Trophoblast cell (in vitro differentiated cells and primary cell): ENCODE measurements at regions not wholly inside any gene's neighbourhood (a gene's known extent, or its start where the extent isn't known, plus 50 kb on each side); places are given as distances from the start of the nearest gene placed in this dataset.
A peak's percentile ranks its signal among the peaks of the same experiment; 100 is the strongest.

Experiments
- DNase-seq, 2 donors: peaks; one replicate each; pipeline ENCODE4 v3.0.0-alpha.2; 2016
- H2AFZ ChIP-seq: 2 replicates; pipeline ENCODE4 v1.6.1; 2013; ENCODE audit warnings: low read length, moderate library complexity, mild to moderate bottlenecking; ENCODE audit not compliant: insufficient read depth, poor library complexity
- H2AK5ac ChIP-seq: 2 replicates; pipeline ENCODE4 v1.6.1; 2013; ENCODE audit warnings: mild to moderate bottlenecking, low read length
- H2BK120ac ChIP-seq: 2 replicates; pipeline ENCODE4 v1.6.1; 2013; ENCODE audit warnings: low read length, mild to moderate bottlenecking, moderate library complexity; ENCODE audit not compliant: insufficient read depth, poor library complexity
- H2BK12ac ChIP-seq: 2 replicates; pipeline ENCODE4 v1.6.1; 2013; ENCODE audit warnings: mild to moderate bottlenecking, low read length, moderate library complexity
- H2BK5ac ChIP-seq: 2 replicates; pipeline ENCODE4 v1.6.1; 2013; ENCODE audit warnings: low read length, low read depth, moderate library complexity, mild to moderate bottlenecking; ENCODE audit not compliant: poor library complexity
- H3K14ac ChIP-seq: 2 replicates; pipeline ENCODE4 v1.6.1; 2013; ENCODE audit warnings: mild to moderate bottlenecking, low read length
- H3K18ac ChIP-seq: 2 replicates; pipeline ENCODE4 v1.6.1; 2013; ENCODE audit warnings: mild to moderate bottlenecking, low read length
- H3K23ac ChIP-seq: 2 replicates; pipeline ENCODE4 v1.6.1; 2013; ENCODE audit warnings: low read length
- H3K27ac ChIP-seq: 2 replicates; pipeline ENCODE4 v1.5.1; 2013; ENCODE audit warnings: low read depth, mild to moderate bottlenecking, inconsistent platforms, low read length, moderate library complexity
- H3K27me3 ChIP-seq: 2 replicates; pipeline ENCODE4 v1.6.1; 2013; ENCODE audit warnings: inconsistent platforms, mild to moderate bottlenecking, low read length, moderate library complexity; ENCODE audit not compliant: insufficient read depth
- H3K36me3 ChIP-seq, 2 experiments: 1 replicate in 1 of 2; 2 replicates in 1 of 2; pipeline ENCODE4 v1.6.1; 2013; ENCODE audit warnings: low read length in 2 of 2, mild to moderate bottlenecking in 2 of 2, moderate library complexity in 1 of 2; ENCODE audit not compliant: insufficient read depth in 2 of 2, control insufficient read depth in 1 of 2
- H3K4ac ChIP-seq: 2 replicates; pipeline ENCODE4 v1.6.1; 2013; ENCODE audit warnings: low read depth, mild to moderate bottlenecking, low read length, moderate library complexity
- H3K4me1 ChIP-seq, 2 experiments: 1 replicate in 1 of 2; 2 replicates in 1 of 2; pipeline ENCODE4 v1.6.1; 2013; ENCODE audit warnings: low read length in 2 of 2, mild to moderate bottlenecking in 2 of 2, moderate library complexity in 1 of 2; ENCODE audit not compliant: insufficient read depth in 2 of 2, control insufficient read depth in 1 of 2
- H3K4me2 ChIP-seq: 2 replicates; pipeline ENCODE4 v1.6.1; 2013; ENCODE audit warnings: inconsistent platforms, mild to moderate bottlenecking, low read length, moderate library complexity
- H3K4me3 ChIP-seq: 2 replicates; pipeline ENCODE4 v1.5.1; 2013; ENCODE audit warnings: mild to moderate bottlenecking, low read depth, low read length, inconsistent platforms
- H3K79me1 ChIP-seq: one replicate; pipeline ENCODE4 v1.6.1; 2013; ENCODE audit warnings: low read length
- H3K79me2 ChIP-seq: 2 replicates; pipeline ENCODE4 v1.6.1; 2013; ENCODE audit warnings: low read length, mild to moderate bottlenecking; ENCODE audit not compliant: control insufficient read depth, insufficient read depth, poor library complexity
- H3K9ac ChIP-seq: 2 replicates; pipeline ENCODE4 v1.6.1; 2013; ENCODE audit warnings: mild to moderate bottlenecking, low read length
- H3K9me3 ChIP-seq: 2 replicates; pipeline ENCODE4 v1.6.1; 2013; ENCODE audit warnings: low read depth, mild to moderate bottlenecking, control low read depth, inconsistent platforms, low read length; ENCODE audit not compliant: insufficient read depth
- H4K12ac ChIP-seq: 2 replicates; pipeline ENCODE4 v1.6.1; 2013; ENCODE audit warnings: low read depth, mild to moderate bottlenecking, low read length, moderate library complexity
- H4K8ac ChIP-seq: 2 replicates; pipeline ENCODE4 v1.6.1; 2013; ENCODE audit warnings: low read depth, mild to moderate bottlenecking, low read length, moderate library complexity
- H4K91ac ChIP-seq: one replicate; pipeline ENCODE4 v1.6.1; 2013; ENCODE audit warnings: low read depth, mild to moderate bottlenecking, low read length, moderate library complexity
- WGBS: extraction: QIAGEN DNeasy Blood & Tissue Kit; methylation state at CpG from one replicate; pipeline ENCODE4 v1.1.7; 2013; ENCODE audit warnings: missing lambda C conversion rate; ENCODE audit not compliant: insufficient read length, insufficient coverage; ENCODE audit errors: extremely low coverage; 5-methylcytosine and 5-hydroxymethylcytosine counted together

DNA sequence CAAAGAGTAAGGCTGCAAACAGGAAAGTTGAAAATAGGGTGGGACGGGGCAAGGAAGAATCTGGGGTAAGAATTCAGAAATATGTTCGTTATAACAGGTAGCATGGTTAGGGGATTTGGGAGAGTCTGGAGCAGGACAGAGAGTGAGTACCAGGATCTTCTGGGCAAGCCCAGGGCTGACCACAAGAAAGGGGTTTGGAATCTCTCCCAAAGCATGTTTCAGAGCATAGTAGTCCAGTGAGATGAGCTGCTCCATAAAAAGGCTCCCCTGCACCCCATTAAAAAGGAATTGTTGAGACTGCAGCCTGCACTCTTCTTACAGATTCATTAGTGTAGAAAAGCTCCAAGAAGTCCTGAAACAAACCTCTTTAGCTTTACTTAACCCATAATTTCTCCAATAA, 291.1 kb downstream of the MTX2 start:
- no peak overlapping the region for H4K12ac ChIP-seq
- WGBS: no CpG with 5 or more reads among the region's 2 CpGs

DNA sequence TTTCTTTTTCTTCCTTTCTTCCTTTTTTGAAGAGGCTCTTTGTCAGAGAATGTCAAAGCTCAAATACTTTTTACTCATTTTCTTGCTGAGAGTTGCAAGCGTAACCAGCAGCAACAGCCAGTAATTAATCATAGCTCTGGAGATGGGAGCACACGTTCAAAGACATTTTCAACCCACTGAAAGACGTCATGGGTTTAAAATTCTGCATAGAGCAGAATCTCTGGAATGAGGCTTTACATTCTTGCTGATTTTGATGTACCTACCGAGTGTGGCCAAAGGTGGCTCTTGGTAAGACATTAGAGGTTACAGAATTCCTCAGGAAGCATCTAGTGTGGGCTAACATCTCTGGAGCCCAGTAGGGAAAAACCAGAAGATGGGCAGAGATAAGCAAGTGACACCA, 292.5 kb downstream of the MTX2 start:
- Histone ChIP-seq H2BK12ac (no peak overlapping the region), H3K4me2 (no peak overlapping the region), H3K9me3 (no peaks in the 10 kb centered on the region), H3K27ac (no peak overlapping the region), H3K4me1 (no peaks in the 10 kb centered on the region), H3K27me3 (no peaks in the 10 kb centered on the region), H4K8ac (no peak overlapping the region), H3K4me3 (no peak overlapping the region), H4K12ac (no peak overlapping the region), H2AK5ac (no peak overlapping the region), H3K14ac (no peak overlapping the region), H3K79me2 (no peaks in the 10 kb centered on the region), H3K23ac (no peak overlapping the region), H2BK120ac (no peak overlapping the region), H3K36me3 (no peaks in the 10 kb centered on the region), H3K18ac (no peak overlapping the region), H2AFZ (no peak overlapping the region), H3K4ac (no peak overlapping the region), H4K91ac (no peak overlapping the region), H3K79me1 (no peaks in the 10 kb centered on the region), H2BK5ac (no peak overlapping the region), H3K9ac (no peak overlapping the region)
- WGBS: no CpG with 5 or more reads among the region's 4 CpGs
- peak; percentile 82 to 96 for DNase-seq

More for the DNA sequence above, 291.1 kb downstream of the MTX2 start:
- Histone ChIP-seq H3K4ac (no peak overlapping the region), H3K27me3 (no peaks in the 10 kb centered on the region), H3K18ac (no peak overlapping the region), H3K79me2 (no peaks in the 10 kb centered on the region), H3K36me3 (no peaks in the 10 kb centered on the region), H3K14ac (no peak overlapping the region), H3K23ac (no peak overlapping the region), H3K9ac (no peak overlapping the region), H3K4me1 (no peaks in the 10 kb centered on the region), H4K8ac (no peak overlapping the region), H4K91ac (no peak overlapping the region), H3K4me3 (no peak overlapping the region), H3K27ac (no peak overlapping the region), H2BK5ac (no peak overlapping the region), H3K79me1 (no peaks in the 10 kb centered on the region), H2BK12ac (no peak overlapping the region), H2AFZ (no peak overlapping the region), H2AK5ac (no peak overlapping the region), H3K4me2 (no peak overlapping the region), H3K9me3 (no peaks in the 10 kb centered on the region), H2BK120ac (no peak overlapping the region)
- no peak for DNase-seq

DNA sequence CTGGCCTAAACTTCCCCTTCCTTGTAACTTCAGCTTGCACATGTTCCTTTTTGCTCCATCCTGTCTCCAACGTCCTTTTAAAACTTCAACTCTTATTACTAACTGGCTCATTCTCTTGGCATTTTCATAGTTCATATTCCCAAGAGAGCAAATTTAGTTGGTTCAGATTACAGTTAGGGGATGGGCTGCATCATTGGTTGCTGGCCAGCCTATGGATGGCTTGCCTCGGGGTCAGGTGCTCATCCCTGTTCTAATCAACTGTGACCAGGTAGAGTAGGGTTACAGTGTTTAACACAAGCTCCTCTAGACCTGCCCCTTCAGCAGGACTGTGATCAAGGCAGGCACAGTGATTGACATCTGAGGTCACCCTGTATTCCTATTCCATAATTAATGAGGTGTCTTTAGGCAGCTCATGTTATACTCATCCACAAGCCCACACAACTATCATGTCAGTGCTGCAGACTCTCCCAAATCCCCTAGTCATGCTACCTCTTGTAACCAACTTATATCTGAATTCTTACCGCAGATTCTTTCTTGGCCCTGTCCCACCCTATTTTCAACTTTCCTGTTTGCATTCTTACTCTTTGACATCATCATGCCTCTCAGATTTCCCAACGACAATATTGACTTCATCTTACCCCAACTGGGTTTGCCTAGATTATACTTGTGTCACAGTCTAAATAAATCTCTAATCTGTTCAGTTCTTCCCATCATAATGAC, 293.3 kb downstream of the MTX2 start:
- no peak overlapping the region for H2AK5ac ChIP-seq
- H3K79me2 ChIP-seq: no peaks in the 10 kb centered on the region
- H2BK5ac ChIP-seq: no peak overlapping the region
- H3K4me1 ChIP-seq: no peaks in the 10 kb centered on the region
- H3K4me3 ChIP-seq: no peak overlapping the region
- WGBS: no CpG with 5 or more reads among the region's 4 CpGs
- H3K4me2 ChIP-seq: no peak overlapping the region
- H4K8ac ChIP-seq: no peak overlapping the region
- no peaks in the 10 kb centered on the region for H3K36me3 ChIP-seq
- no peak overlapping the region for H3K18ac ChIP-seq
- H3K27me3 ChIP-seq: no peaks in the 10 kb centered on the region
- peak; percentile 2 to 75 for DNase-seq
- no peak overlapping the region for H3K4ac ChIP-seq
- H3K27ac ChIP-seq: no peak overlapping the region
- no peak overlapping the region for H2BK12ac ChIP-seq
- H3K23ac ChIP-seq: no peak overlapping the region
- H3K14ac ChIP-seq: no peak overlapping the region
- H2AFZ ChIP-seq: no peak overlapping the region
- no peak overlapping the region for H4K91ac ChIP-seq
- H2BK120ac ChIP-seq: no peak overlapping the region
- no peaks in the 10 kb centered on the region for H3K79me1 ChIP-seq
- no peaks in the 10 kb centered on the region for H3K9me3 ChIP-seq
- H4K12ac ChIP-seq: no peak overlapping the region
- no peak overlapping the region for H3K9ac ChIP-seq

DNA sequence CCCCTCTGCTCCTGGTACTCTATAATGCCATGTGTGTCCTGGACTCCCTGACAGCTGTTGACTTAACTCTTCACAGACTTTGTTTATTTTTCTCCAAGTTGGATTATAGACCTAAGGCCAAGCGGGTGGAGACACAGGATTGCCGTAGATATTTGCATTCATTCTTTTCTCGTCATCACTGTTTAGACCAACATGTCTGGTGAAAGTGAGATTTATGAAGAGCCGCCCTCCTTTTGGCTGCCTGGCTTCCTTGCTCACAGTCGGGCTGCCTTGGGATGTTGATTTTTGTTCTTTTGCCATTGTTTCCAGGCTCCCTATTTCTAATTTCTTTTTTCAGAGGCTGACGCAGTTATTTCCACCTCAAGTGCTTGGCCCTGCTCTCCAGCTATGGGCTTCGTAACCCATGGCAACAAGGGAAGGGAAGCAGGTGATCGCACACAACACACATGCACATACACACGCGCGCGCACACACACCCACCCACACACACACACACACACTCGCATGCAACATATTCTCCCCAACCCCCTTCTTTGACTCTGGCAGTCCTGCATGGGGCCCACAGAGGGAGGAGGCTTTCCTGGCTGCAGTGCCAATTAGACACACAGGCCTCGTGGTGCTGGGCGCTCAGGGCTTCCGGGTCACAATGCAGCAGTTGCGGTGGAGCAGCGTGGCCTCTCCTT, 296.5 kb downstream of the MTX2 start:
- H3K4ac ChIP-seq: no peak overlapping the region
- no peaks in the 10 kb centered on the region for H3K27me3 ChIP-seq
- no peak overlapping the region for H3K18ac ChIP-seq
- no CpG with 5 or more reads among the region's 18 CpGs for WGBS
- H3K79me1 ChIP-seq: no peaks in the 10 kb centered on the region
- H3K9me3 ChIP-seq: no peaks in the 10 kb centered on the region
- no peak overlapping the region for H2BK12ac ChIP-seq
- H3K9ac ChIP-seq: no peak overlapping the region
- no peak overlapping the region for H4K8ac ChIP-seq
- H2BK5ac ChIP-seq: no peak overlapping the region
- H3K36me3 ChIP-seq: no peaks in the 10 kb centered on the region
- H2AFZ ChIP-seq: no peak overlapping the region
- H3K23ac ChIP-seq: no peak overlapping the region
- no peak for DNase-seq
- no peak overlapping the region for H2BK120ac ChIP-seq
- no peak overlapping the region for H4K91ac ChIP-seq
- no peak overlapping the region for H3K4me2 ChIP-seq
- no peak overlapping the region for H3K14ac ChIP-seq
- no peaks in the 10 kb centered on the region for H3K4me1 ChIP-seq
- H3K27ac ChIP-seq: no peak overlapping the region
- H3K79me2 ChIP-seq: no peaks in the 10 kb centered on the region
- H2AK5ac ChIP-seq: no peak overlapping the region
- H4K12ac ChIP-seq: no peak overlapping the region
- peak overlapping the region; percentile 47 for H3K4me3 ChIP-seq
